ENCODE measurements at regions not wholly inside any gene's neighbourhood (a gene's known extent, or its start where the extent isn't known, plus 50 kb on each side); places are given as distances from the start of the nearest gene placed in this dataset.

GRCh38 chr11:116422556-116422955 lies 350.2 kb downstream of the BUD13 start:
- TF ChIP-seq, protein P1, sequence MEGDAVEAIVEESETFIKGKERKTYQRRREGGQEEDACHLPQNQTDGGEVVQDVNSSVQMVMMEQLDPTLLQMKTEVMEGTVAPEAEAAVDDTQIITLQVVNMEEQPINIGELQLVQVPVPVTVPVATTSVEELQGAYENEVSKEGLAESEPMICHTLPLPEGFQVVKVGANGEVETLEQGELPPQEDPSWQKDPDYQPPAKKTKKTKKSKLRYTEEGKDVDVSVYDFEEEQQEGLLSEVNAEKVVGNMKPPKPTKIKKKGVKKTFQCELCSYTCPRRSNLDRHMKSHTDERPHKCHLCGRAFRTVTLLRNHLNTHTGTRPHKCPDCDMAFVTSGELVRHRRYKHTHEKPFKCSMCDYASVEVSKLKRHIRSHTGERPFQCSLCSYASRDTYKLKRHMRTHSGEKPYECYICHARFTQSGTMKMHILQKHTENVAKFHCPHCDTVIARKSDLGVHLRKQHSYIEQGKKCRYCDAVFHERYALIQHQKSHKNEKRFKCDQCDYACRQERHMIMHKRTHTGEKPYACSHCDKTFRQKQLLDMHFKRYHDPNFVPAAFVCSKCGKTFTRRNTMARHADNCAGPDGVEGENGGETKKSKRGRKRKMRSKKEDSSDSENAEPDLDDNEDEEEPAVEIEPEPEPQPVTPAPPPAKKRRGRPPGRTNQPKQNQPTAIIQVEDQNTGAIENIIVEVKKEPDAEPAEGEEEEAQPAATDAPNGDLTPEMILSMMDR (IDR thresholded peaks at IDR 0.05): no peak
- no peak for TF ChIP-seq POLR2A (IDR thresholded peaks at IDR 0.05)

Measured in esophagus squamous epithelium (tissue), 4 donors.